Mesenteric fat pad (tissue), 1 donor: ENCODE measurements at regions not wholly inside any gene's neighbourhood (a gene's known extent, or its start where the extent isn't known, plus 50 kb on each side); places are given as distances from the start of the nearest gene placed in this dataset.
"Not testable (repeated sequence)": the region's sequence is repeated elsewhere in the genome, so short reads cannot be mapped to it uniquely, and the experiment has no call there.

Experiments
- DNase-seq: peaks from one replicate; pipeline ENCODE4 v3.0.0-alpha.2; 2020; ENCODE audit warnings: low spot score
- donor health status: DM: yes; HTN: yes; CAD: no.

- DNase-seq: not testable (repeated sequence)
Observed at GRCh38 chr10:9183197-9183880, 1128.9 kb downstream of the GATA3 start.

DNA sequence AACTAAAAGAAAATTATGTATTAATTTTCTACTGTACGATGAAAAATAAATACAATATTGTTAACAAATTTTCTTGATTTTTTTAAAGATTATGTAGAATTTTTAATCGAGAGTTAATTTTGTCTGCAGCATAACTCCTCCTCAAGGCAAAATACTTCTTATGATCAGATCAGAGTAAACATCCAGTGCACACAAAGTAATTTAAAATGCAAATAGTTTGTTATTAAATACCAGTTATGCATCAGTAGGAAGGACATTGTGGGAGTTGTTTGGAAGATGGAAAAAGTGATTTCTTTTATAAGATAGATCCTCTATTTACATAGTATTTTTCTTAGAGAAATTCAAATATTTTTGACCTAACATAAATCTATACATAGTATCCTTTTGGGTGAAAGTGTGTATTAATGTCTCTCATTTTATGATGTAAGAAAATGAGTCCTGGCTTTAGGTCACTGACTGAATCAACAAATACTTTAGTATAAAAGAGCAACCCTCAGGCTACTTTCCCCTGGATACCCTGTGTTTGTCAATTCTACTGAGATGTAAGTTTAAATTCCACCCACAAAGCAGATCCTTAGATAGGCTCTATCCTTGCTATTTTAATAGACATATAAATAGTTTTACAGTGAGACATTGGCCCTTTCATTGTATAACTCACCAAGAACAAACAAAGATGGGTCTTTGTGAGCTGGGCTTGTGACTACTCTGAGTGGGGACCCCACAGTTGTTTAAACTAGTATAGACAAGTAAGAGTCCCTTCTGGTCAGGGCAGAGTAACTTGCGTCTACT is 1133.7 kb downstream of the GATA3 start:
- DNase-seq: no peak

- DNase-seq: no peak
Observed at GRCh38 chr10:9189448-9189847, 1135.0 kb downstream of the GATA3 start.

GRCh38 chr10:9193120-9193519 is 1138.6 kb downstream of the GATA3 start:
- no peak for DNase-seq

GRCh38 chr10:9195385-9195784 is 1140.9 kb downstream of the GATA3 start:
- no peak for DNase-seq

DNA sequence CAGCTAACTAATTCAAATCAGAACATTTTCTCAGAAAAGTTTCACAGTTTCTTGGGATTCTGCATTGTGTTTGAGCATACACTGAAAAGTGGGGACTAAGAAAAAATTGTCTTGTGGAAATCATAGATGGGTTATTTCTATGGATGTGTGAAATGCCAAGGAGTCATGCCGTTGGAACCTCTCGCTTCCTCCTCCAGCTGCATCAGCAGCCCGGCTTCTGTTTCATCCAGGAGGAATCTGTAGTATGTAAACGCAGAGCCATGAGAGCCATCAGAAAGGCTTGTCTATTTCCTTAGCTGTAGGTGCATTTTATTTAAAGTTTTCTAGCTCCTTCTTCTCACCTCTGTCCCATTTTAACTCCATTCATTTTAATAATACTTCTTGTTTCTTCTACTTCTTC is 1144.1 kb downstream of the GATA3 start:
- no peak for DNase-seq

DNA sequence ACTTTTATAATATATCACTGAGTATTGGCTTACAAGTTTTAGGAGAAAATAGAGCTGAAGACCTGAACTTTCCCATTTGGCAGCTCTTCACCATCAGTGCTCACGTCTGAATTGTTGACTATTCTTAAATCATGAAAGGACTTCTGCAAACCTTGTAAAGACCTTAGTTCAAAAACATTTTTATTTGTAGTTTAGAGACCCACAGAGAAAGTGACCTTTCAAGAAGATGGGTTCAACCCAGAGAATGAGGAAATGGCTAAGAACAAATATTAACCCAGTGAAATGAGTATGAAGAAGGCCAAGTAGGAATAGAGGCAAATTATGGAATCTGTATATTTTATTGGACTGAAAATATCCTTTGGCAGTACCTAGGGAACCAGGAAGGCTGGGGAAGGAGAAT is 1151.1 kb downstream of the GATA3 start:
- no peak for DNase-seq

- no peak for DNase-seq
Observed at GRCh38 chr10:9209105-9209798, 1154.8 kb downstream of the GATA3 start.

DNA sequence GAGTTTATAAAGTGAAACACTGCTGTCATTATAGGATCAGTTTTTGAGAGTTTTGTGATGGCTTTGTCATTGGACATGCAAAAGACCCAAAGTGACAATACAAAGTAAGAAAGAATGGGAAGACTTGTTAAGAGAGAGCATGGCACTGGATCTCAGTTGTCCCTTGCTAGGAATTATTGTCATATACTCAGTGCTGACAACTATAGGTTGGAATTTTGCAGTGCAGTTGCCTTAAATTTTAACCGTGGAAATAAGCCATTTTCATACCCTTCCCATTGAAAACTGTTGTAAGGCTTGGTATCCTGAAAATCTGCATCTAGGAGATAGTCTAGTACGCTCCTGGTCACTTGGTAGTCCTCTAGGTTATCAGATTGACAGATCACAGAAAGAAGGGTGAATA is 1156.7 kb downstream of the GATA3 start:
- no peak for DNase-seq

DNA sequence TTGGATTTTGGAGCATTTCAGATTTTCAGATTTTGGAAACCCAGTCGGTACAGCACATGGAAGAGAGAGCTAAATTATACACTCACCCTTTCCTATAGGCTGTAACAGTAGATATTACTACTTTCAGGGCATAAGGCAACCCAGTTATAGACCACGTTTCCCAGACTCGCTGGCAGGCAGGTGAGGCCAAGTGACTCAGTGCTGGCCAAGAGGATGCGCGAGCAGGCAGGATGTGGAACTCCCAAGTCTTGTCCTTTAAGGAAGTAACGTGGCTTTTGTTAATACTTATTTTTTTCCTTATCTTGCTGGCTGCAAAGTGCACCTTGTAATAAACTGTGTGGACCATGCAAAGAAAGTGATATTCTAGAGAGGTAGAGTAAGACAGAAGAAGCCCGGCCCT is 1160.1 kb downstream of the GATA3 start:
- DNase-seq: no peak

DNA sequence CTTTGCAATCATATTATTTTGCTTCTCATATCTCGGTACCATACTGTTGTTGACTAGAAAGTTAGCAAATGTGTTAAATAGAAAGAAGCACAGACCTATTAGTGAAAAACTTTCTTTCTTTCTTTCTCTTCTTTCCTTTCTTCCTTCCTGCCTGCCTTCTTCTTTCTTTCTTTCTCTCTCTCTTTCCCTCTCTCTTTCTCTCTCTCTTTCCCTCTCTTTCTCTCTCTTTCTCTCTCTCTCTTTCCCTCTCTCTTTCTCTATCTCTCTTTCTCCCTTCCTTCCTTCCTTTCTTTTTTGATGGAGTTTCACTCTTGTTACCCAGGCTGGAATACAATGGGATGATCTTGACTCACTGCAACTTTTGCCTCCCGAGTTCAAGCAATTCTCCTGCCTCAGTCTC is 1160.6 kb downstream of the GATA3 start:
- no peak for DNase-seq

GRCh38 chr10:9219860-9220259 is 1165.4 kb downstream of the GATA3 start:
- no peak for DNase-seq

DNA sequence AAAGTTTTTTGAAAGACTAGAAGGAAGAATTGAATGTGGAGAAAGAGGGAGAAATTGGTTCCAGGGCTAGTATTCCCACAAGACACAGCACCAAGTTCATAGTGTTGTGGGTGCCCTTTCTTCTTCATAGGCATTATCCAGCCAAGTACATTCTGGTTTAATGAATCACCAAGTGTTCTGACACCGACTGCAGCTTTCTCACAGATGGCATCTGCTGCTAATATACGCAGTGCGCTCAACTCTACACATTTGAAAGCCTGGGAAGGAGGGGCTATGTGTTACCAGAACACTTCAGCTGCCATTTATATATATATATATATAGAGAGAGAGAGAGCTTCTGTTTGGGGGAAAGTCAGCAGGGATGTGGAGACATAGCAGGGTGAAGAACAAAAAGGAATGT is 1168.4 kb downstream of the GATA3 start:
- DNase-seq: no peak

DNA sequence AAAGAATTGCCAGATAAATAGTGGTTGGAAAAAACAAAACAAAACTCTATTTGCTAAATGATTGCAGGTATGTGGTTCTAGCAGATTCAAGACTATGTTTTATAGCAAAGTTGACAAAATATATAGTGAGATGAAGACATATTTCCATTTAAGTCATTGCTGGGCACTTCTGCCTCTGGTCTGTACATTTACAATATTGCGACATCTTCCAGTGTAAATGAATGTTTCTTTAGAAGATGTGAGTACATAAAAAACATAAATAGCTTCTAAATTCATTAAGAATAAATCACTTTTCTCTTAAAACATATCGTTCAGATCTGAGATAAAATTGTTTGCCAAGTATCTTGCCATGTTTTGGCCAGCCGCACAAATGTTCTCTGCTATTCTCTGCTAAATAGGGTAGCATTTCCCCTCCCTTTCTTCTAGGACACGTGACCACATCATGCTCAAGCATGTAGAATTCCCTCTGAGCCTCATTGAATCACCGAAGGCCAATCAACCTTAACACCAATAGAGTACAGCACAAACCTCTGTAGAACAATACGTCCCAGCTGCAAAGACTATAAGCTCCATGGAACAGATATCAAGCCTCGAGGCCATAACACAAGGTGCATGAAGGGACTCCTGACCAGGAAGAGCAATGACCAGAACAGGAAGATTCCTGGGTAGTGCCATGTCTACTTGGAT is 1173.3 kb downstream of the GATA3 start:
- no peak for DNase-seq

DNA sequence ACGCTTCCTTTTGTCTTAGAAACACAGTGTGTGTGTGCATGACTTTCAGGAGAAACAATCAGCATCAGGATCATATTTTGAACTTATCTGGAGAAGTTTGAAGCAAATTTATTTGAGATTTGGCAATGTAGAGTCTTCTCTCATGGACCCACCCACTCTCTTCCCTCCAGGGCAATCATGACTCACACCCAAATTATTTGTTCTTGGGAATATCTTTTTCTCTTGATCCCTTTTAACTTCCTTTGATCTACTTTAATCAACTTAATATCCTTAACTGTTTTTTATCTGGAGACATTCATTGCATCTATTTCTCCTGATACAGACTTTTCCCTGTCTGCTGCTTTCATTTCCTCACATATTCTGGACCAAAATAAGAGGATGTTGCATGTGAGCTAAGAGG is 1174.3 kb downstream of the GATA3 start:
- no peak for DNase-seq

DNA sequence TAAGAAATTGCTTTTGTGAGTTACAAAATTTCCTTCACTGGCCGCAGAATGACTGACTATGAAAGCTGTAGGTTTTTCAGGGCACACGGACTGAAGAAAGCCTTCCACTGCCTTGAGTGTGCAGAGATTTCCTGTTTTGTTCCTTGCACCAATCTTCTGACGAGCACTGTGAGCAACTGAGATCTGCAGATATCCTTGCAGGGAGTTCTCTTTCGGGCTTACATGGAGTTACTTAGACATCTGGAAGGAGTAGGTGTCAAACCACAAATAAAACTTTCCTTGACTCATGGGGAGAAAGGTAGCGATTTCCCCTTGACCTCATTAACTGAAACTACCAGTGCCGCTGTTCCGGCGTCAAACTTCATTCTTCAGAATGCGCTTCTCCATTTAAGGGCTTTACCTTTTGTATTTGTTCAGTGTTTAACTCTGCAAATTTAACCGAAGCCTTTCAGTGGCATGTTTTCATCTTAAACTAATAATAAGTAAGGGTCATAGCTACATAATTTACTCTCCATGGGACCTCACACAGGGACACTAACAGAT is 1175.3 kb downstream of the GATA3 start:
- no peak for DNase-seq

DNA sequence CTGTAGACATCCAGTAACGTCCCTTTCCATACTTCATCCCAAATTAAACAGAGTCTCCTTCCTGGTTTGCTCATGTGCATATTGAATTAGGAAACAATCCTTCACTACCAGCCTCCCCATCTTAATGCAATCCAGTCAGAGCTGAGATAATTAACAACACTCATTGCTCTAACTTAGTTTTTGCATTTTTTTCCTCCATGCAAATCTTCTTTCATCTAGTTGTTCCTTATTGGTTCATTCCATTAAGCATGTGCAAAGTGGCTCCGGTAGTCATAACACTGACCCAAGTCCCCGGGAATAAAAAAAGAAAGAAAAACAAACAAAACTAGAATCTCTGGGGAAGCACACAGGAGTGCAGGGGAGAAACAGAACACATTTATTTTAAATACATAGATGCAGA is 1176.1 kb downstream of the GATA3 start:
- no peak for DNase-seq

DNA sequence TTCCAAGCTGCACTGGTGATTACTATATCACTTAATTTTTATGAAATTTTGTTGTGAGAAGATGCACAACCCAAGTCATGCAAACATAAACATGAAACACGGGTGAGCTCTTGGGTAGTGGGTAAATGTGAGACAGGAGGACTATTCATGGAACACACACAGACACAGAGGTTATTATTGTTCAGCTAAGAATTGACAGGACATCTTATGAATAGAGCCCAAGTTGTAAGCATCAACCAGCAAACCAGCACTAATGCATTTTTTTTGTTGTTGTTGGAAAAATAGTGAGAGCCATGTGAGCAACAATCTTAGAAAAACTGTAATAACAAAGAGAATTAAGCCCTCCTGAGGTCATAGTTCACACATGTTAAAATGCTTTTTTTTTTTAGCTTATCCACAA is 1179.7 kb downstream of the GATA3 start:
- DNase-seq: no peak

GRCh38 chr10:9238041-9238440 is 1183.6 kb downstream of the GATA3 start:
- DNase-seq: no peak

DNA sequence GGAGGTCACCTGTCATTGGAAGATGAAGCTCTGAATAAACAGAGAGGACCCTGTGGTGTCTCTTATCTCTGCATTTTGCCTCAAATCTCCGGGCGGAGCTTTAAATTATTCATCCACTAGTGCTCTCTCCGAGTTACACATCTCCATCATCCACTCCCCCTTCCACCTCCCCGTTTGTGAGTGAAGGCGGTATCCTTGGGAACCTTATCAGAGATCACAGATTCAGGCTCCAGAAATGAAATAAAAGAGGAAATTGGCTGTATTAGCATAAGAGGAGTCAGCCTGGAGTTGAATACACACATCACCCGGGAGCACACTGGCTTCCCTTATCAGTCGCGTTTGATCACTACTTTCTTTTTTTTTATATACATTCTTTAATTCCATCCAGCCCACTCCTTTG is 1184.8 kb downstream of the GATA3 start:
- no peak for DNase-seq

DNA sequence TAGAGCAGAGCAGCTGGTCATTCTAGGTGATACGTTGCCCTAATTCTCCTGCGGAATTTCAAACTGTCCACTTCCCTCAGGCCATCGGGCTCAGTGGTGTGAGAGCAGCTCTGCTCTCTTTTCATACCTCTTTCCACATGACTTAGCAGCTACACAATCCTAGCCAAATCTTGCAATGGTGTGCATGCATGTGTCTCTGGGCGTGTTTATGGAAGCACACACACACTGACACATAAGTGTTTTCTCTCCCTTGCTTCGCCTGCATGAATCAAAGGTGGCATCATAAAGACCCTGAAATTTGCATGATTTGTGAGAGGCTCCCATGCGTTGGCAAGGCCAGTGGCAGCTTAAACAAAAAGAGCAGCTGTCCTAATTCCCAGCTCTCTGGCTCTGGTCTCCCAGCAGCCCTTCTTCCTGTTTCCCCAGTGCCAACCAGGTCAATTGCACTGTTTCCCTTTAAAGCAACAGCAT is 1189.5 kb downstream of the GATA3 start:
- no peak for DNase-seq
